Hepatocyte (in vitro differentiated cells): ENCODE measurements at regions not wholly inside any gene's neighbourhood (a gene's known extent, or its start where the extent isn't known, plus 50 kb on each side); places are given as distances from the start of the nearest gene placed in this dataset.
"Not testable (repeated sequence)": the region's sequence is repeated elsewhere in the genome, so short reads cannot be mapped to it uniquely, and the experiment has no call there.

Experiments
- CTCF ChIP-seq: fragments of 200-600 bp; sonication (generic); IDR thresholded peaks from 2 replicates; pipeline ENCODE4 v1.5.1; 2016; ENCODE audit warnings: antibody characterized with exemption, mild to moderate bottlenecking; ENCODE audit not compliant: poor library complexity
- EZH2 ChIP-seq: fragments of 200-600 bp; sonication (generic); IDR thresholded peaks from 2 replicates; pipeline ENCODE4 v1.6.1; 2016; ENCODE audit warnings: antibody characterized with exemption, mild to moderate bottlenecking, borderline replicate concordance
- EZH2phosphoT487 ChIP-seq: fragments of 200-600 bp; sonication (generic); IDR thresholded peaks from one replicate; pipeline ENCODE4 v1.6.1; 2018; ENCODE audit warnings: antibody characterized with exemption, mild to moderate bottlenecking, low read depth, moderate library complexity; ENCODE audit not compliant: unreplicated experiment, severe bottlenecking

GRCh38 chr4:81668328-81668727 is 196.6 kb upstream of the RASGEF1B start:
- not testable (repeated sequence) for TF ChIP-seq CTCF, EZH2, EZH2phosphoT487
